ENCODE measurements at regions not wholly inside any gene's neighbourhood (a gene's known extent, or its start where the extent isn't known, plus 50 kb on each side); places are given as distances from the start of the nearest gene placed in this dataset.
"Not testable (repeated sequence)": the region's sequence is repeated elsewhere in the genome, so short reads cannot be mapped to it uniquely, and the experiment has no call there.

DNA sequence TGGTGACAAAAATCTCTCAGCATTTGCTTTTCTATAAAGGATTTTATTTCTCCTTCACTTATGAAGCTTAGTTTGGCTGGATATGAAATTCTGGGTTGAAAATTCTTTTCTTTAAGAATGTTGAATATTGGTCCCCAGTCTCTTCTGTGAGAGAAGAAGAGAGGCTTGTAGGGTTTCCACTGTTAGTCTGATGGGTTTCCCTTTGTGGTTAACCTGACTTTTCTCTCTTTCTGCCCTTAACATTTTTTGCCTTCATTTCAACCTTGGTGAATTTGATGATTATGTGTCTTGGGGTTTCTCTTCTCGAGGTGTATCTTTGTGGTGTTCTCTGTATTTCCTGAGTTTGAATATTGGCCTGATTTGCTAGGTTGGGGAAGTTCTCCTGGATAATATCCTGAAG, 116.9 kb upstream of the ZEB2 start:
- TF ChIP-seq EZH2 (IDR thresholded peaks at IDR 0.05; ENCODE audit: borderline replicate concordance, insufficient read depth, low read depth, low read length, poor library complexity, severe bottlenecking) = not testable (repeated sequence)
- TF ChIP-seq, protein P1, sequence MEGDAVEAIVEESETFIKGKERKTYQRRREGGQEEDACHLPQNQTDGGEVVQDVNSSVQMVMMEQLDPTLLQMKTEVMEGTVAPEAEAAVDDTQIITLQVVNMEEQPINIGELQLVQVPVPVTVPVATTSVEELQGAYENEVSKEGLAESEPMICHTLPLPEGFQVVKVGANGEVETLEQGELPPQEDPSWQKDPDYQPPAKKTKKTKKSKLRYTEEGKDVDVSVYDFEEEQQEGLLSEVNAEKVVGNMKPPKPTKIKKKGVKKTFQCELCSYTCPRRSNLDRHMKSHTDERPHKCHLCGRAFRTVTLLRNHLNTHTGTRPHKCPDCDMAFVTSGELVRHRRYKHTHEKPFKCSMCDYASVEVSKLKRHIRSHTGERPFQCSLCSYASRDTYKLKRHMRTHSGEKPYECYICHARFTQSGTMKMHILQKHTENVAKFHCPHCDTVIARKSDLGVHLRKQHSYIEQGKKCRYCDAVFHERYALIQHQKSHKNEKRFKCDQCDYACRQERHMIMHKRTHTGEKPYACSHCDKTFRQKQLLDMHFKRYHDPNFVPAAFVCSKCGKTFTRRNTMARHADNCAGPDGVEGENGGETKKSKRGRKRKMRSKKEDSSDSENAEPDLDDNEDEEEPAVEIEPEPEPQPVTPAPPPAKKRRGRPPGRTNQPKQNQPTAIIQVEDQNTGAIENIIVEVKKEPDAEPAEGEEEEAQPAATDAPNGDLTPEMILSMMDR (IDR thresholded peaks at IDR 0.05) = not testable (repeated sequence)
